CD4-positive, alpha-beta T cell (primary cell): ENCODE measurements at regions not wholly inside any gene's neighbourhood (a gene's known extent, or its start where the extent isn't known, plus 50 kb on each side); places are given as distances from the start of the nearest gene placed in this dataset.

ENCODE experiments used
- ATAC-seq: fragments of 200-7000 bp; cut with Tn5 transposase; one replicate; pipeline ENCODE4 v1.10.0; 2022; ENCODE audit warnings: mild to moderate bottlenecking; ENCODE audit not compliant: poor library complexity
- CTCF ChIA-PET: fragments of 350-600 bp; sonication (Branson Sonifier 250); formaldehyde crosslinking; loops from one replicate; lab custom pipeline; 2021; ENCODE audit warnings: antibody characterized with exemption, inconsistent platforms; lab: Charles Lee
- POLR2A ChIA-PET: fragments of 350-600 bp; sonication (Branson Sonifier 250); formaldehyde crosslinking; loops from one replicate; lab custom pipeline; 2021; ENCODE audit warnings: antibody characterized with exemption, inconsistent platforms; lab: Charles Lee
- DNase-seq, 14 experiments: peaks; one replicate each; pipeline ENCODE4 v3.0.0-alpha.2; 2013 to 2020; ENCODE audit warnings: mixed read lengths in 2 of 14
- H3K27ac ChIP-seq, 2 donors: one replicate each; pipeline versions ENCODE4 v1.5.1 to v1.7.0; 2013; ENCODE audit warnings: low read length in 2 of 2, low read depth in 1 of 2, mild to moderate bottlenecking in 1 of 2
- H3K27me3 ChIP-seq, 2 experiments: 1 replicate in 1 of 2; 2 replicates in 1 of 2; pipeline versions ENCODE4 v1.6.1 to v1.7.0; 2013; ENCODE audit warnings: low read length in 2 of 2, control low read depth in 1 of 2, mild to moderate bottlenecking in 1 of 2, moderate library complexity in 1 of 2; ENCODE audit not compliant: insufficient read depth in 2 of 2, control insufficient read depth in 1 of 2
- H3K36me3 ChIP-seq: one replicate; pipeline ENCODE4 v1.6.1; 2013; ENCODE audit warnings: low read length, control low read depth; ENCODE audit not compliant: insufficient read depth
- H3K4me1 ChIP-seq: one replicate; pipeline ENCODE4 v1.6.1; 2013; ENCODE audit warnings: low read length, control low read depth; ENCODE audit not compliant: insufficient read depth
- H3K4me3 ChIP-seq: one replicate; pipeline ENCODE4 v1.5.1; 2013; ENCODE audit warnings: mild to moderate bottlenecking, low read length, moderate library complexity
- H3K9me3 ChIP-seq, 2 experiments: 1 replicate in 1 of 2; 2 replicates in 1 of 2; pipeline versions ENCODE4 v1.6.1 to v1.7.0; 2013; ENCODE audit warnings: low read length in 2 of 2, mild to moderate bottlenecking in 2 of 2, control low read depth in 1 of 2, moderate library complexity in 1 of 2; ENCODE audit not compliant: control insufficient read depth in 1 of 2, insufficient read depth in 1 of 2
- H3K27ac Mint-ChIP-seq: one replicate; pipeline ENCODE4 v1.8.0; 2020; ENCODE audit warnings: mixed read lengths
- H3K27me3 Mint-ChIP-seq: one replicate; pipeline ENCODE4 v1.8.0; 2021; ENCODE audit warnings: mixed read lengths
- H3K36me3 Mint-ChIP-seq: one replicate; pipeline ENCODE4 v1.8.0; 2021; ENCODE audit warnings: low read depth, mixed read lengths
- H3K4me1 Mint-ChIP-seq: one replicate; pipeline ENCODE4 v1.8.0; 2021; ENCODE audit warnings: low read depth, mixed read lengths
- H3K4me3 Mint-ChIP-seq: one replicate; pipeline ENCODE4 v1.8.0; 2020; ENCODE audit warnings: mild to moderate bottlenecking, mixed read lengths
- H3K9me3 Mint-ChIP-seq: one replicate; pipeline ENCODE4 v1.8.0; 2020; ENCODE audit warnings: mixed read lengths
- CTCF ChIP-seq: fragments of 200-600 bp; IDR thresholded peaks from one replicate; pipeline ENCODE4 v1.8.0; 2022; ENCODE audit warnings: antibody characterized with exemption, mild to moderate bottlenecking
- intact Hi-C, 2 experiments: fragments of 100-400 bp; cut with DNase I in 1 of 2; cut with micrococcal nuclease in 1 of 2; formaldehyde crosslinking; loops; one replicate each; pipeline versions ENCODE4 v1.15.1 to v1.9.0; 2023 to 2025; cut with DNase I, micrococcal nuclease

DNA sequence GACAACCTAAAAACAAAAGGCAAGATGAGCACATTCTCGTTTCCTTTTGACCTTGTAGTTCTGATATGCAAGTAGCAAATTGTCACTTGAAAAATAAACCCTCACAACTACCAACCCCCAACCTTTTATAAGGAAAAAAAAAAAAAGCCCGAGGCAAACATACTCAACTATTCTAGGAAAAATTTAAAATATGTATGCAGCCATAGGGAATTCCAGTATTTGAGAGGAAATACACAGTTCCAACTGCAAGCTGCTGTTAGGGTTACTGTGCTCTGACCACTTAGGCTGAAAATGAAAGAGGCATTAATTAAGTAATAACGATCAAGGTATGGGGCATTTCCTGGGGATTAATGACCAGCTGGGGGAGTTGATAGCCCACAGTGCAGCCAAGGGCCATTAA, 281.9 kb upstream of the DPH6 start:
- H3K9me3 Mint-ChIP-seq = peaks cover 5% of the 10 kb centered on the region
- Histone ChIP-seq H3K27me3 (no peaks in the 10 kb centered on the region), H3K4me1 (no peaks in the 10 kb centered on the region), H3K4me3 (no peak overlapping the region), H3K27ac (no peak overlapping the region), H3K36me3 (no peaks in the 10 kb centered on the region), H3K9me3 (peaks cover 0 to 4% of the 10 kb centered on the region in 2 experiments)
- ChIA-PET CTCF (no interaction called here), POLR2A (no interaction called here)
- no peak overlapping the region for H3K4me3 Mint-ChIP-seq
- intact Hi-C loops = no loop called here
- H3K36me3 Mint-ChIP-seq = no peaks in the 10 kb centered on the region
- H3K4me1 Mint-ChIP-seq = no peaks in the 10 kb centered on the region
- no peak for TF ChIP-seq CTCF
- no peaks in the 10 kb centered on the region for H3K27me3 Mint-ChIP-seq
- ATAC-seq = no peak
- no peak for DNase-seq
- no peak overlapping the region for H3K27ac Mint-ChIP-seq

DNA sequence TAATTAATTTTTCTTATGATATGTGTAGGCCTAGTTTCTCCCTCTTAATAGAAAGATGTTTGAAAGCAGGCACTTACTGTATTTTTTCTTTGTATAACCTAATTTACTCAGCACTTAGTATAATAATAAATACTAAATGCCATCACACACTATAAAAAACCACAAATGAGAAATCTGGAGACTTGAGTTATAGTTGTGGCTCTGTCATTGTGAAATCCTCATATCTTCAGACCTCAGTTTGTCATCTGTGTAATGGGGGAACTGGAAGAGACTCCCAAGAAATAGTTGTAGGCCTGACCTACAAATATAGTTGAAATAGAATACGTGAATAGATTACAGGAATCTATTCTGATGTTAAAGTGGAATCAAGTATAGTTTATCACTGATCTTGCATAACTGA, 287.6 kb upstream of the DPH6 start:
- no peak for DNase-seq
- H3K36me3 ChIP-seq = no peaks in the 10 kb centered on the region
- no peaks in the 10 kb centered on the region for H3K36me3 Mint-ChIP-seq
- H3K27ac ChIP-seq = no peak overlapping the region
- ATAC-seq = no peak
- H3K27me3 Mint-ChIP-seq = no peaks in the 10 kb centered on the region
- H3K4me1 ChIP-seq = no peaks in the 10 kb centered on the region
- H3K27ac Mint-ChIP-seq = no peak overlapping the region
- no peaks in the 10 kb centered on the region for H3K27me3 ChIP-seq
- H3K4me1 Mint-ChIP-seq = no peaks in the 10 kb centered on the region
- no peak overlapping the region for H3K4me3 Mint-ChIP-seq
- ChIA-PET POLR2A (no interaction called here), CTCF (no interaction called here)
- peaks cover 9% of the 10 kb centered on the region for H3K9me3 Mint-ChIP-seq
- intact Hi-C loops = no loop called here
- no peak overlapping the region for H3K4me3 ChIP-seq
- no peak for TF ChIP-seq CTCF
- H3K9me3 ChIP-seq = peaks cover 0 to 4% of the 10 kb centered on the region in 2 experiments

- POLR2A ChIA-PET = no interaction called here
- Histone ChIP-seq H3K9me3 (peaks cover 0 to 4% of the 10 kb centered on the region in 2 experiments), H3K27ac (no peak overlapping the region), H3K4me1 (no peaks in the 10 kb centered on the region), H3K27me3 (no peaks in the 10 kb centered on the region), H3K4me3 (no peak overlapping the region), H3K36me3 (no peaks in the 10 kb centered on the region)
- CTCF ChIA-PET = no interaction called here
- Mint-ChIP-seq H3K4me1 (no peaks in the 10 kb centered on the region), H3K27me3 (no peaks in the 10 kb centered on the region), H3K27ac (no peak overlapping the region), H3K36me3 (no peaks in the 10 kb centered on the region), H3K4me3 (no peak overlapping the region), H3K9me3 (peaks cover 9% of the 10 kb centered on the region)
- no peak for TF ChIP-seq CTCF
- intact Hi-C loops = no loop called here
- DNase-seq = no peak
- no peak for ATAC-seq
These were observed 288.4 kb upstream of the DPH6 start for GRCh38 chr15:35834216-35834830.
